HCT116 (cell line): ENCODE measurements at regions not wholly inside any gene's neighbourhood (a gene's known extent, or its start where the extent isn't known, plus 50 kb on each side); places are given as distances from the start of the nearest gene placed in this dataset.

Source experiments
- ATAC-seq: fragments of 200-7000 bp; cut with Tn5 transposase; 2 replicates; pipeline ENCODE4 v1.9.1; 2020; ENCODE audit warnings: mild to moderate bottlenecking, moderate library complexity
- BruUV-seq: library from RNA; stranded (reverse); fragments of 400-500 nt; replicated peaks from 2 replicates; lab custom pipeline; 2021; lab: Mats Ljungman, UMichigan
- CTCF ChIA-PET: fragments of 300-600 bp; sonication (Branson Sonifier 250); formaldehyde crosslinking; loops from one replicate; lab custom pipeline; 2021; ENCODE audit warnings: antibody characterized with exemption; lab: Charles Lee
- POLR2A ChIA-PET: fragments of 300-600, 350-600 bp; sonication (Branson Sonifier 250); formaldehyde crosslinking; loops from one replicate; lab custom pipeline; 2021; ENCODE audit warnings: antibody characterized with exemption; lab: Charles Lee
- RAD21 ChIA-PET, 2 experiments: fragments of 300-600 bp; sonication (Branson Sonifier 250); formaldehyde crosslinking; loops; one replicate each; lab custom pipeline; 2023; ENCODE audit warnings: low total read pairs in 2 of 2; ENCODE audit not compliant: uncharacterized antibody in 2 of 2, unreplicated experiment in 2 of 2, low non-redundant PET in 1 of 2; lab: Charles Lee
- DNase-seq: peaks from one replicate; pipeline ENCODE4 v3.0.0-alpha.2; 2010; ENCODE audit warnings: low read depth, low spot score
- H2AFZ ChIP-seq: fragments of 200-600 bp; shearing (Covaris generic), sonication (generic); 2 replicates; pipeline ENCODE4 v1.6.1; 2017; ENCODE audit warnings: low read depth, mixed run types, mixed read lengths, antibody characterized with exemption, low read length; ENCODE audit not compliant: poor library complexity, severe bottlenecking
- H3K27ac ChIP-seq: 2 replicates; pipeline ENCODE4 v1.5.1; 2012; ENCODE audit warnings: low read depth, low read length
- H3K27me3 ChIP-seq: fragments of 200-600 bp; sonication (generic); 2 replicates; pipeline ENCODE4 v1.6.1; 2016; ENCODE audit warnings: mixed run types, low read length, mixed read lengths; ENCODE audit not compliant: insufficient read depth
- H3K36me3 ChIP-seq, 2 experiments: fragments of 200-500 bp in 1 of 2; fragments of 200-600 bp in 1 of 2; sonication (Bioruptor generic) in 1 of 2; sonication (generic) in 1 of 2; 2 replicates each; pipeline versions ENCODE4 v1.5.1 to v1.6.1; 2014 to 2016; ENCODE audit warnings: low read length in 2 of 2, inconsistent platforms in 1 of 2, mixed read lengths in 1 of 2, mixed run types in 1 of 2; ENCODE audit not compliant: insufficient read depth in 2 of 2, control insufficient read depth in 1 of 2
- H3K4me1 ChIP-seq, 2 experiments: fragments of 200-600 bp in 1 of 2; sonication (generic) in 1 of 2; 2 replicates each; pipeline versions ENCODE4 v1.5.1 to v1.6.1; 2012 to 2017; ENCODE audit warnings: low read length in 2 of 2, inconsistent platforms in 1 of 2, mild to moderate bottlenecking in 1 of 2, mixed read lengths in 1 of 2, mixed run types in 1 of 2, moderate library complexity in 1 of 2; ENCODE audit not compliant: insufficient read depth in 2 of 2, control insufficient read depth in 1 of 2
- H3K4me2 ChIP-seq: fragments of 200-600 bp; sonication (generic); 2 replicates; pipeline ENCODE4 v1.6.1; 2017; ENCODE audit warnings: mixed run types, low read length, mixed read lengths
- H3K4me3 ChIP-seq, 2 experiments: fragments of 200-600 bp in 1 of 2; sonication (generic) in 1 of 2; replicated peaks in 1 of 2; 2 replicates each; pipeline ENCODE4 v1.5.1; 2011 to 2016; ENCODE audit warnings: low read length in 2 of 2, control low read depth in 1 of 2, low read depth in 1 of 2, mild to moderate bottlenecking in 1 of 2, mixed read lengths in 1 of 2, mixed run types in 1 of 2
- H3K79me2 ChIP-seq: fragments of 200-600 bp; sonication (generic); 2 replicates; pipeline ENCODE4 v1.6.1; 2017; ENCODE audit warnings: mild to moderate bottlenecking, mixed run types, low read length, moderate library complexity, mixed read lengths; ENCODE audit not compliant: insufficient read depth
- H3K9ac ChIP-seq: fragments of 200-600 bp; sonication (generic); 2 replicates; pipeline ENCODE4 v1.6.1; 2016; ENCODE audit warnings: low read length, mixed read lengths
- H3K9me2 ChIP-seq: fragments of 200-600 bp; sonication (generic), shearing (Covaris generic); 2 replicates; pipeline ENCODE4 v1.6.1; 2017; ENCODE audit warnings: mixed run types, mild to moderate bottlenecking, moderate library complexity; ENCODE audit not compliant: insufficient read depth
- H3K9me3 ChIP-seq, 2 experiments: fragments of 200-500 bp in 1 of 2; fragments of 200-600 bp in 1 of 2; sonication (Bioruptor generic) in 1 of 2; sonication (generic) in 1 of 2; 2 replicates each; pipeline ENCODE4 v1.6.1; 2014 to 2017; ENCODE audit warnings: low read length in 2 of 2, mixed read lengths in 2 of 2, inconsistent platforms in 1 of 2, low read depth in 1 of 2, mild to moderate bottlenecking in 1 of 2, mixed run types in 1 of 2, moderate library complexity in 1 of 2; ENCODE audit not compliant: control insufficient read depth in 1 of 2, insufficient read depth in 1 of 2
- H4K20me1 ChIP-seq: fragments of 200-600 bp; sonication (generic), shearing (Covaris generic); 2 replicates; pipeline ENCODE4 v1.6.1; 2017; ENCODE audit warnings: mixed run types, mild to moderate bottlenecking, moderate library complexity; ENCODE audit not compliant: insufficient read depth
- CEBPB ChIP-seq: IDR thresholded peaks from 2 replicates; pipeline ENCODE4 v1.6.1; 2012; ENCODE audit warnings: low read depth
- EZH2phosphoT487 ChIP-seq: fragments of 200-600 bp; IDR thresholded peaks from 2 replicates; pipeline ENCODE4 v1.6.1; 2018; ENCODE audit warnings: antibody characterized with exemption, borderline replicate concordance
- MAX ChIP-seq: IDR thresholded peaks from 2 replicates; pipeline ENCODE4 v1.6.1; 2012
- POLR2A ChIP-seq: IDR thresholded peaks from 2 replicates; pipeline ENCODE4 v1.7.0; 2011; ENCODE audit warnings: borderline replicate concordance; ENCODE audit not compliant: insufficient read depth, insufficient read length; ENCODE audit errors: extremely low read depth
- RAD21 ChIP-seq: IDR thresholded peaks from 2 replicates; pipeline ENCODE4 v1.6.1; 2012; ENCODE audit warnings: low read depth, mild to moderate bottlenecking
- SIN3A ChIP-seq: IDR thresholded peaks from 2 replicates; pipeline ENCODE4 v1.6.1; 2012; ENCODE audit warnings: low read depth
- SRF ChIP-seq: IDR thresholded peaks from 2 replicates; pipeline ENCODE4 v1.6.1; 2012; ENCODE audit warnings: low read depth
- YY1 ChIP-seq: IDR thresholded peaks from 2 replicates; pipeline ENCODE4 v1.6.1; 2011; ENCODE audit warnings: low read length, low read depth, moderate library complexity, mild to moderate bottlenecking; ENCODE audit not compliant: insufficient replicate concordance; ENCODE audit errors: extremely low read depth
- ZBTB33 ChIP-seq: IDR thresholded peaks from 2 replicates; pipeline ENCODE4 v1.6.1; 2011; ENCODE audit warnings: mild to moderate bottlenecking, low read length, moderate library complexity; ENCODE audit not compliant: insufficient replicate concordance; ENCODE audit errors: extremely low read depth
- intact Hi-C: fragments of 100-400 bp; cut with micrococcal nuclease; formaldehyde crosslinking; loops from 2 replicates; pipeline ENCODE4 v1.10.0; 2022

GRCh38 chr2:770776-771175, 93.6 kb upstream of the TMEM18 start:
- no TSS peak for BruUV-seq
- POLR2A ChIA-PET = no interaction called here
- Histone ChIP-seq H3K9me2 (no peaks in the 10 kb centered on the region), H3K4me2 (no peak overlapping the region), H3K9ac (no peak overlapping the region), H2AFZ (no peak overlapping the region), H3K4me1 (peaks cover 4 to 9% of the 10 kb centered on the region in 2 experiments; a peak in 3 of 4 replicates), H3K27me3 (no peaks in the 10 kb centered on the region), H3K27ac (no peak overlapping the region), H3K9me3 (no peaks in the 10 kb centered on the region), H3K79me2 (no peaks in the 10 kb centered on the region), H3K36me3 (no peaks in the 10 kb centered on the region), H4K20me1 (no peaks in the 10 kb centered on the region)
- intact Hi-C loops = no loop called here
- RAD21 ChIA-PET = no interaction called here
- DNase-seq (no peak), ATAC-seq (no peak)
- TF ChIP-seq MAX (no peak), YY1 (no peak), POLR2A (no peak), ZBTB33 (no peak)
- TF ChIP-seq, all 23 proteins: peak for 0
- H3K4me3 ChIP-seq = no peak overlapping the region
- CTCF ChIA-PET = no interaction called here

GRCh38 chr2:769771-770170, 92.6 kb upstream of the TMEM18 start:
- H3K4me3 ChIP-seq = no peak overlapping the region
- H3K27me3 ChIP-seq = no peaks in the 10 kb centered on the region
- no peaks in the 10 kb centered on the region for H3K9me3 ChIP-seq
- BruUV-seq = no TSS peak
- H3K79me2 ChIP-seq = no peaks in the 10 kb centered on the region
- no peaks in the 10 kb centered on the region for H3K9me2 ChIP-seq
- no peak overlapping the region for H3K27ac ChIP-seq
- TF ChIP-seq EZH2phosphoT487 = no peak
- TF ChIP-seq CEBPB = no peak
- no peak for TF ChIP-seq RAD21
- TF ChIP-seq POLR2A = no peak
- no peak for TF ChIP-seq SRF
- TF ChIP-seq SIN3A = no peak
- ChIA-PET CTCF (no interaction called here), POLR2A (no interaction called here), RAD21 (no interaction called here)
- no peak overlapping the region for H3K4me2 ChIP-seq
- no peak overlapping the region for H2AFZ ChIP-seq
- DNase-seq (no peak), ATAC-seq (no peak)
- intact Hi-C loops = no loop called here
- H3K4me1 ChIP-seq = peaks cover 4 to 8% of the 10 kb centered on the region in 2 experiments; a peak in 3 of 4 replicates
- no peaks in the 10 kb centered on the region for H4K20me1 ChIP-seq
- H3K9ac ChIP-seq = no peak overlapping the region
- H3K36me3 ChIP-seq = no peaks in the 10 kb centered on the region
